ENCODE measurements at regions not wholly inside any gene's neighbourhood (a gene's known extent, or its start where the extent isn't known, plus 50 kb on each side); places are given as distances from the start of the nearest gene placed in this dataset.
"Not testable (repeated sequence)": the region's sequence is repeated elsewhere in the genome, so short reads cannot be mapped to it uniquely, and the experiment has no call there.

- H3K4me3 ChIP-seq, result no peak overlapping the region
- no peak for DNase-seq
- no peaks in the 10 kb centered on the region for H3K36me3 ChIP-seq
- H3K27me3 ChIP-seq (ENCODE audit: low read depth), result no peaks in the 10 kb centered on the region
- H3K9me3 ChIP-seq, result peaks cover 5% of the 10 kb centered on the region
- intact Hi-C loops (cut with DNase I), result no loop called here
- no peaks in the 10 kb centered on the region for H3K4me1 ChIP-seq
- no peak for ATAC-seq
- H3K27ac ChIP-seq, result no peak overlapping the region
- TF ChIP-seq CTCF (IDR thresholded peaks at IDR 0.05), result no peak
Measured at GRCh38 chr3:82636177-82636576, 874.7 kb upstream of the GBE1 start.

- DNase-seq (no peak), ATAC-seq (no peak)
- Histone ChIP-seq H3K4me3 (no peak overlapping the region), H3K27me3 (ENCODE audit: low read depth) (no peaks in the 10 kb centered on the region), H3K36me3 (no peaks in the 10 kb centered on the region), H3K27ac (no peak overlapping the region), H3K9me3 (no peaks in the 10 kb centered on the region), H3K4me1 (no peaks in the 10 kb centered on the region)
- no peak for TF ChIP-seq CTCF (IDR thresholded peaks at IDR 0.05)
- intact Hi-C loops (cut with DNase I), result no loop called here
Measured at GRCh38 chr3:82633319-82633718, 871.9 kb upstream of the GBE1 start.

GRCh38 chr3:82629937-82630336 is 868.5 kb upstream of the GBE1 start:
- ATAC-seq (no peak), DNase-seq (no peak)
- no peaks in the 10 kb centered on the region for H3K9me3 ChIP-seq
- intact Hi-C loops (cut with DNase I), result no loop called here
- H3K27ac ChIP-seq, result no peak overlapping the region
- H3K4me3 ChIP-seq, result no peak overlapping the region
- no peak for TF ChIP-seq CTCF (IDR thresholded peaks at IDR 0.05)
- no peaks in the 10 kb centered on the region for H3K36me3 ChIP-seq
- H3K4me1 ChIP-seq, result no peaks in the 10 kb centered on the region
- H3K27me3 ChIP-seq (ENCODE audit: low read depth), result no peaks in the 10 kb centered on the region

GRCh38 chr3:82628385-82629014 is 867.1 kb upstream of the GBE1 start:
- no peaks in the 10 kb centered on the region for H3K9me3 ChIP-seq
- TF ChIP-seq CTCF (IDR thresholded peaks at IDR 0.05), result no peak
- H3K27me3 ChIP-seq (ENCODE audit: low read depth), result no peaks in the 10 kb centered on the region
- H3K27ac ChIP-seq, result no peak overlapping the region
- H3K4me3 ChIP-seq, result no peak overlapping the region
- no peaks in the 10 kb centered on the region for H3K4me1 ChIP-seq
- intact Hi-C loops (cut with DNase I), result no loop called here
- DNase-seq (no peak), ATAC-seq (no peak)
- H3K36me3 ChIP-seq, result no peaks in the 10 kb centered on the region

GRCh38 chr3:82627733-82628132 is 866.3 kb upstream of the GBE1 start:
- Histone ChIP-seq H3K4me3 (no peak overlapping the region), H3K27me3 (ENCODE audit: low read depth) (no peaks in the 10 kb centered on the region), H3K27ac (no peak overlapping the region), H3K36me3 (no peaks in the 10 kb centered on the region), H3K9me3 (no peaks in the 10 kb centered on the region), H3K4me1 (no peaks in the 10 kb centered on the region)
- no peak for TF ChIP-seq CTCF (IDR thresholded peaks at IDR 0.05)
- no peak for ATAC-seq
- no peak for DNase-seq
- intact Hi-C loops (cut with DNase I), result no loop called here

- H3K27ac ChIP-seq; DNase-seq; H3K9me3 ChIP-seq; H3K4me3 ChIP-seq; H3K36me3 ChIP-seq; ATAC-seq; H3K4me1 ChIP-seq; H3K27me3 ChIP-seq (ENCODE audit: low read depth); intact Hi-C loops (cut with DNase I): not testable (repeated sequence)
Measured at GRCh38 chr3:82620744-82621143, 859.3 kb upstream of the GBE1 start.
